ENCODE measurements at regions not wholly inside any gene's neighbourhood (a gene's known extent, or its start where the extent isn't known, plus 50 kb on each side); places are given as distances from the start of the nearest gene placed in this dataset.

DNA sequence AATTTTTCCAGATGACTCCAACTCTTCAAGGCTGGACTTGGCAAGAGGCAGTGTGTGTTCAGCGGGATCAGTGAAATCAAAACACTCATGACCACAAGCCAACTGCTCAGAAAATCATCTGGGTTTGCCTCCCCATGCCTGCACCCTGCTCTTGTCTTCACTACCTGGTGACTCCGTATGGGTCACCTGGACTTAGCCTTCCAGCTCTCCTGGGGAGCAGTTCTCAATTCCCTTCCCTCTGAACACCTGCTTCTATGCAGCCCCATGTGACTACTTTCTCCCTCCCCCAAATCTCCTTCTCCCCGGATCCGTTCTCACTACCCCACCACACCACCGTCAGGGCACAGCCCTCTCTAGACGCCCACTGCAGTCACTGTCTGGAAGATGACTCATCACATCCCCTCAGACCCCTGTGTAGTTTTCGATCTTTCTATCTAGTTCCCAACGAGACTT, 130.2 kb upstream of the ID2 start:
- no peak overlapping the region for H3K4me3 ChIP-seq (ENCODE audit: low read depth, low read length)
- DNase-seq (ENCODE audit: low read depth) = no peak
- TF ChIP-seq CTCF (conservative IDR thresholded peaks at IDR 0.05; ENCODE audit: low read depth, low read length) = no peak

- TF ChIP-seq CTCF (conservative IDR thresholded peaks at IDR 0.05; ENCODE audit: low read depth, low read length) = no peak
- no peak for DNase-seq (ENCODE audit: low read depth)
- no peak overlapping the region for H3K4me3 ChIP-seq (ENCODE audit: low read depth, low read length)
These were observed 129.5 kb upstream of the ID2 start for GRCh38 chr2:8552293-8552801.

DNA sequence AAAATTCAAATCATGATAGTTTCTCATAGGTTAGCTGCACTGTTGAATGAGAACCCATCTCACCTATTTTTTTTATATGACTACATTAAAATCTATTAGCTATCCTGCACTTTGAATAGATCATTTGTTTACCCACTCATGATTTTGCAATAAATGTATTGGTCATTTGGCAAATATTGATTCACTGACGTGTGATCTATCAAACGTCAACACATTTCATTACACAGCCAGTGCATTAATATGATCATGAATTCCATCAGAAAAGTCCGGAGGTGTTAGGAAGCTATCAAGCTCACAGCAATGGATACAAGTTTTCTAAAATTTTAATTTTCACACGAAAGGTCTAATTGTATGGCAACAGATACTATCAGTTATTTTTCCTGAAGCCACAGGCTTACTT, 128.2 kb upstream of the ID2 start:
- no peak for DNase-seq (ENCODE audit: low read depth)
- no peak for TF ChIP-seq CTCF (conservative IDR thresholded peaks at IDR 0.05; ENCODE audit: low read depth, low read length)
- no peak overlapping the region for H3K4me3 ChIP-seq (ENCODE audit: low read depth, low read length)

DNA sequence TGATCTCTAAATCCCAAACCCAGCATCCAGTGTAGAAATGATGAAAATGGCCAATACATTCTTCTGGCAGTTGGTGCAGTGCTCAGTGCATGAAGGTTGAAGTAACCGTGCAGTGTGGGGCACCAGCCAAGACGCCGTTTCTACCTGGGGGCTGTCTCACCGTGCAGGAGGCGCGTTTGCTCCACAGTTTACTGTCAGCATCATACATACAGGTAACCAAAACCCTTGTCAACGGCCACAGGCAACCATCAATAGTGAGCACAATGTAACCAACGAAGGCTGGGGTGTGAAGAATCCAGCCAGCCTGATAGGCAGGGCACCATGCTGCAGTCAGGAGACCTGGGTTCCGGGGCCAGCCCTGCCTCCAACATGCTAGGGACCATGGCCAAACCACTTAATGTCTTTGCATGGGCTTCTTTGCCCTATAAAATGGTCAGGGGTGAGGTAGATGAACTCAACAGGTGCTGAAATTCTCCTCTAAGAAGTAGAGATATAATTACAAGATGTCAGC, 127.5 kb upstream of the ID2 start:
- TF ChIP-seq CTCF (conservative IDR thresholded peaks at IDR 0.05; ENCODE audit: low read depth, low read length) = no peak

DNA sequence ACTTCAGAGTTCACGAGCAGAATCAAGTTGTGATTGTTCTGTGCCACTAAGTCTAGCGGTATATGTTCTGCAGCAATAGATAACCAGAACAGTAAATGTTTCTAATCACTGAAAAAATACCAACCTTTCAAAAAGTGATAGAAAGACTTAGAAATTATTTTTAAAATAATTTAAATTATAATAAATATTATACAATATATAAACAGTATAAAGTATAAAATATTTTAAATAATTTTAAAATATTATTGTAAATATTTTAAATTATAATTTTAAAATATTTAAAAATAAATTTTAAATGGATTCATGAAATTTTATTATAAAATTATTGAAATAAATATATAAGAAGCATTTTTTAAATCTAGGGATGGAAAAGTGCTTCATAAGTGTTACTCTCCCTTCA, 126.3 kb upstream of the ID2 start:
- DNase-seq (ENCODE audit: low read depth) = no peak
- TF ChIP-seq CTCF (conservative IDR thresholded peaks at IDR 0.05; ENCODE audit: low read depth, low read length) = no peak
- H3K4me3 ChIP-seq (ENCODE audit: low read depth, low read length) = no peak overlapping the region

More for the DNA sequence above, 127.5 kb upstream of the ID2 start:
- no peak overlapping the region for H3K4me3 ChIP-seq (ENCODE audit: low read depth, low read length)
- no peak for DNase-seq (ENCODE audit: low read depth)

DNA sequence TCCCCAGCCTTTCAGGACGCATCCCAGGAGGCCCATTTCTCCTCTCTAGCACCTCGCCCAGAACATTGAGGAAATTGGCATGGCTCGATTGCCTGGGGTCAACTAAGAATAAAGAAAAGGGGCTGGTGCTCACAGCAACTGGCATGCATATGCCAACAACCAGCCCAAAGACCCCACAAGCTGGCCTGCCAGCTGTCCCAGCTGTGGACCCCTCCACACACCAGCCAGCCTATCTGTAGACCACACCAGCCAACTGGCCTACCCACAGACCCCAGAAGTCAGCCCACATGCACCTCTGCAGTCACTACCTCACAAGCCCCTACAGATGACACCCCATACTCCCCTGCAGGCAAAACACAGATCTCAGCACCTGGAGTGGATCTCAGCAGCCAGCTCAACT, 123.8 kb upstream of the ID2 start:
- DNase-seq (ENCODE audit: low read depth) = no peak
- H3K4me3 ChIP-seq (ENCODE audit: low read depth, low read length) = no peak overlapping the region
- no peak for TF ChIP-seq CTCF (conservative IDR thresholded peaks at IDR 0.05; ENCODE audit: low read depth, low read length)

GRCh38 chr2:8558956-8559355, 122.9 kb upstream of the ID2 start:
- H3K4me3 ChIP-seq (ENCODE audit: low read depth, low read length) = no peak overlapping the region
- no peak for DNase-seq (ENCODE audit: low read depth)
- no peak for TF ChIP-seq CTCF (conservative IDR thresholded peaks at IDR 0.05; ENCODE audit: low read depth, low read length)

Data from epithelial cell of proximal tubule (primary cell).